HCT116 (cell line): ENCODE measurements at regions not wholly inside any gene's neighbourhood (a gene's known extent, or its start where the extent isn't known, plus 50 kb on each side); places are given as distances from the start of the nearest gene placed in this dataset.

ENCODE experiments used
- ATAC-seq: fragments of 200-7000 bp; cut with Tn5 transposase; 2 replicates; pipeline ENCODE4 v1.9.1; 2020; ENCODE audit warnings: mild to moderate bottlenecking, moderate library complexity
- BruUV-seq: library from RNA; stranded (reverse); fragments of 400-500 nt; replicated peaks from 2 replicates; lab custom pipeline; 2021; lab: Mats Ljungman, UMichigan
- CTCF ChIA-PET: fragments of 300-600 bp; sonication (Branson Sonifier 250); formaldehyde crosslinking; loops from one replicate; lab custom pipeline; 2021; ENCODE audit warnings: antibody characterized with exemption; lab: Charles Lee
- POLR2A ChIA-PET: fragments of 300-600, 350-600 bp; sonication (Branson Sonifier 250); formaldehyde crosslinking; loops from one replicate; lab custom pipeline; 2021; ENCODE audit warnings: antibody characterized with exemption; lab: Charles Lee
- RAD21 ChIA-PET, 2 experiments: fragments of 300-600 bp; sonication (Branson Sonifier 250); formaldehyde crosslinking; loops; one replicate each; lab custom pipeline; 2023; ENCODE audit warnings: low total read pairs in 2 of 2; ENCODE audit not compliant: uncharacterized antibody in 2 of 2, unreplicated experiment in 2 of 2, low non-redundant PET in 1 of 2; lab: Charles Lee
- DNase-seq: peaks from one replicate; pipeline ENCODE4 v3.0.0-alpha.2; 2010; ENCODE audit warnings: low read depth, low spot score
- H2AFZ ChIP-seq: fragments of 200-600 bp; shearing (Covaris generic), sonication (generic); 2 replicates; pipeline ENCODE4 v1.6.1; 2017; ENCODE audit warnings: low read depth, mixed run types, mixed read lengths, antibody characterized with exemption, low read length; ENCODE audit not compliant: poor library complexity, severe bottlenecking
- H3K27ac ChIP-seq: 2 replicates; pipeline ENCODE4 v1.5.1; 2012; ENCODE audit warnings: low read depth, low read length
- H3K27me3 ChIP-seq: fragments of 200-600 bp; sonication (generic); 2 replicates; pipeline ENCODE4 v1.6.1; 2016; ENCODE audit warnings: mixed run types, low read length, mixed read lengths; ENCODE audit not compliant: insufficient read depth
- H3K36me3 ChIP-seq, 2 experiments: fragments of 200-500 bp in 1 of 2; fragments of 200-600 bp in 1 of 2; sonication (Bioruptor generic) in 1 of 2; sonication (generic) in 1 of 2; 2 replicates each; pipeline versions ENCODE4 v1.5.1 to v1.6.1; 2014 to 2016; ENCODE audit warnings: low read length in 2 of 2, inconsistent platforms in 1 of 2, mixed read lengths in 1 of 2, mixed run types in 1 of 2; ENCODE audit not compliant: insufficient read depth in 2 of 2, control insufficient read depth in 1 of 2
- H3K4me1 ChIP-seq, 2 experiments: fragments of 200-600 bp in 1 of 2; sonication (generic) in 1 of 2; 2 replicates each; pipeline versions ENCODE4 v1.5.1 to v1.6.1; 2012 to 2017; ENCODE audit warnings: low read length in 2 of 2, inconsistent platforms in 1 of 2, mild to moderate bottlenecking in 1 of 2, mixed read lengths in 1 of 2, mixed run types in 1 of 2, moderate library complexity in 1 of 2; ENCODE audit not compliant: insufficient read depth in 2 of 2, control insufficient read depth in 1 of 2
- H3K4me2 ChIP-seq: fragments of 200-600 bp; sonication (generic); 2 replicates; pipeline ENCODE4 v1.6.1; 2017; ENCODE audit warnings: mixed run types, low read length, mixed read lengths
- H3K4me3 ChIP-seq, 2 experiments: fragments of 200-600 bp in 1 of 2; sonication (generic) in 1 of 2; replicated peaks in 1 of 2; 2 replicates each; pipeline ENCODE4 v1.5.1; 2011 to 2016; ENCODE audit warnings: low read length in 2 of 2, control low read depth in 1 of 2, low read depth in 1 of 2, mild to moderate bottlenecking in 1 of 2, mixed read lengths in 1 of 2, mixed run types in 1 of 2
- H3K79me2 ChIP-seq: fragments of 200-600 bp; sonication (generic); 2 replicates; pipeline ENCODE4 v1.6.1; 2017; ENCODE audit warnings: mild to moderate bottlenecking, mixed run types, low read length, moderate library complexity, mixed read lengths; ENCODE audit not compliant: insufficient read depth
- H3K9ac ChIP-seq: fragments of 200-600 bp; sonication (generic); 2 replicates; pipeline ENCODE4 v1.6.1; 2016; ENCODE audit warnings: low read length, mixed read lengths
- H3K9me2 ChIP-seq: fragments of 200-600 bp; sonication (generic), shearing (Covaris generic); 2 replicates; pipeline ENCODE4 v1.6.1; 2017; ENCODE audit warnings: mixed run types, mild to moderate bottlenecking, moderate library complexity; ENCODE audit not compliant: insufficient read depth
- H3K9me3 ChIP-seq, 2 experiments: fragments of 200-500 bp in 1 of 2; fragments of 200-600 bp in 1 of 2; sonication (Bioruptor generic) in 1 of 2; sonication (generic) in 1 of 2; 2 replicates each; pipeline ENCODE4 v1.6.1; 2014 to 2017; ENCODE audit warnings: low read length in 2 of 2, mixed read lengths in 2 of 2, inconsistent platforms in 1 of 2, low read depth in 1 of 2, mild to moderate bottlenecking in 1 of 2, mixed run types in 1 of 2, moderate library complexity in 1 of 2; ENCODE audit not compliant: control insufficient read depth in 1 of 2, insufficient read depth in 1 of 2
- H4K20me1 ChIP-seq: fragments of 200-600 bp; sonication (generic), shearing (Covaris generic); 2 replicates; pipeline ENCODE4 v1.6.1; 2017; ENCODE audit warnings: mixed run types, mild to moderate bottlenecking, moderate library complexity; ENCODE audit not compliant: insufficient read depth
- ATF3 ChIP-seq: IDR thresholded peaks from 2 replicates; pipeline ENCODE4 v1.6.1; 2012
- EGR1 ChIP-seq: IDR thresholded peaks from 2 replicates; pipeline ENCODE4 v1.6.1; 2012; ENCODE audit warnings: low read depth
- FOSL1 ChIP-seq: IDR thresholded peaks from 2 replicates; pipeline ENCODE4 v1.6.1; 2012; ENCODE audit warnings: low read depth
- JUND ChIP-seq: IDR thresholded peaks from 2 replicates; pipeline ENCODE4 v1.6.1; 2012
- SIN3A ChIP-seq: IDR thresholded peaks from 2 replicates; pipeline ENCODE4 v1.6.1; 2012; ENCODE audit warnings: low read depth
- SP1 ChIP-seq: IDR thresholded peaks from 2 replicates; pipeline ENCODE4 v1.6.1; 2012; ENCODE audit warnings: low read depth
- SRF ChIP-seq: IDR thresholded peaks from 2 replicates; pipeline ENCODE4 v1.6.1; 2012; ENCODE audit warnings: low read depth
- ZBTB33 ChIP-seq: IDR thresholded peaks from 2 replicates; pipeline ENCODE4 v1.6.1; 2011; ENCODE audit warnings: mild to moderate bottlenecking, low read length, moderate library complexity; ENCODE audit not compliant: insufficient replicate concordance; ENCODE audit errors: extremely low read depth
- ZFX ChIP-seq: fragments of 450-650 bp; IDR thresholded peaks from 2 replicates; pipeline ENCODE4 v1.6.1; 2017
- intact Hi-C: fragments of 100-400 bp; cut with micrococcal nuclease; formaldehyde crosslinking; loops from 2 replicates; pipeline ENCODE4 v1.10.0; 2022
- TF ChIP-seq, protein P1 (sequence below): IDR thresholded peaks from 2 replicates; pipeline ENCODE4 v1.6.1; 2012; ENCODE audit warnings: low read depth

DNA sequence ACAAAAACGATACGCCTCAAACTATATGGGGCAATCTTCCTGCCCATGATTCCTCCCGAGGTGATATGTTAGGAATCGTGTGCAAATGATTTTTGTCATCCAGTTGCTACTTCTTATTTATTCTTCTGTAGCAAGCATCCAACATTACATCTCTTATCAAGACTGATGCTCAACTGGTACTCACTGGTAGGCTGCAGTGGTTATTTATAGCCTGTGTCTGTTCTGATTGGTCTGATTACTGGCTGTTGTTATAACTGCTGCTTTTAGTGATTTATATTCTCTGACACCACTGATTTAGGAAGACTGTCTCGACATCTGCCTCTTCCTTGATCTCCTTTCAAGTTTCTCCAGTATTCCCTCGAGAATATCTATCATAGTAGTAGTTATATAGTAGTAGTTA is 165.8 kb downstream of the LARP7 start (continued):
- TF ChIP-seq, protein P1, sequence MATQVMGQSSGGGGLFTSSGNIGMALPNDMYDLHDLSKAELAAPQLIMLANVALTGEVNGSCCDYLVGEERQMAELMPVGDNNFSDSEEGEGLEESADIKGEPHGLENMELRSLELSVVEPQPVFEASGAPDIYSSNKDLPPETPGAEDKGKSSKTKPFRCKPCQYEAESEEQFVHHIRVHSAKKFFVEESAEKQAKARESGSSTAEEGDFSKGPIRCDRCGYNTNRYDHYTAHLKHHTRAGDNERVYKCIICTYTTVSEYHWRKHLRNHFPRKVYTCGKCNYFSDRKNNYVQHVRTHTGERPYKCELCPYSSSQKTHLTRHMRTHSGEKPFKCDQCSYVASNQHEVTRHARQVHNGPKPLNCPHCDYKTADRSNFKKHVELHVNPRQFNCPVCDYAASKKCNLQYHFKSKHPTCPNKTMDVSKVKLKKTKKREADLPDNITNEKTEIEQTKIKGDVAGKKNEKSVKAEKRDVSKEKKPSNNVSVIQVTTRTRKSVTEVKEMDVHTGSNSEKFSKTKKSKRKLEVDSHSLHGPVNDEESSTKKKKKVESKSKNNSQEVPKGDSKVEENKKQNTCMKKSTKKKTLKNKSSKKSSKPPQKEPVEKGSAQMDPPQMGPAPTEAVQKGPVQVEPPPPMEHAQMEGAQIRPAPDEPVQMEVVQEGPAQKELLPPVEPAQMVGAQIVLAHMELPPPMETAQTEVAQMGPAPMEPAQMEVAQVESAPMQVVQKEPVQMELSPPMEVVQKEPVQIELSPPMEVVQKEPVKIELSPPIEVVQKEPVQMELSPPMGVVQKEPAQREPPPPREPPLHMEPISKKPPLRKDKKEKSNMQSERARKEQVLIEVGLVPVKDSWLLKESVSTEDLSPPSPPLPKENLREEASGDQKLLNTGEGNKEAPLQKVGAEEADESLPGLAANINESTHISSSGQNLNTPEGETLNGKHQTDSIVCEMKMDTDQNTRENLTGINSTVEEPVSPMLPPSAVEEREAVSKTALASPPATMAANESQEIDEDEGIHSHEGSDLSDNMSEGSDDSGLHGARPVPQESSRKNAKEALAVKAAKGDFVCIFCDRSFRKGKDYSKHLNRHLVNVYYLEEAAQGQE, result no peak
- TF ChIP-seq SIN3A, result no peak
- TF ChIP-seq SRF, result no peak
- no peak for TF ChIP-seq ATF3
- no peak for TF ChIP-seq ZFX
- TF ChIP-seq JUND, result no peak
- no peak for TF ChIP-seq ZBTB33
- TF ChIP-seq FOSL1, result no peak
- no peak for TF ChIP-seq SP1

- CTCF ChIA-PET, result no interaction called here
- RAD21 ChIA-PET, result no interaction called here
- no peaks in the 10 kb centered on the region for H3K4me1 ChIP-seq
- no peaks in the 10 kb centered on the region for H3K9me2 ChIP-seq
- H3K4me3 ChIP-seq, result no peak overlapping the region
- no peak overlapping the region for H3K27ac ChIP-seq
- H3K36me3 ChIP-seq, result no peaks in the 10 kb centered on the region
- H3K9me3 ChIP-seq, result no peaks in the 10 kb centered on the region
- H3K9ac ChIP-seq, result no peak overlapping the region
- POLR2A ChIA-PET, result no interaction called here
- BruUV-seq, result no TSS peak
- H3K4me2 ChIP-seq, result no peak overlapping the region
- intact Hi-C loops, result no loop called here
- DNase-seq (no peak), ATAC-seq (no peak)
- TF ChIP-seq EGR1 (no peak), FOSL1 (no peak)
- H3K79me2 ChIP-seq, result no peaks in the 10 kb centered on the region
- no peaks in the 10 kb centered on the region for H3K27me3 ChIP-seq
- no peak overlapping the region for H2AFZ ChIP-seq
- H4K20me1 ChIP-seq, result no peaks in the 10 kb centered on the region
Observed at GRCh38 chr4:112807083-112807482, 170.1 kb downstream of the LARP7 start.
